T follicular helper cell (primary cell): ENCODE measurements at regions not wholly inside any gene's neighbourhood (a gene's known extent, or its start where the extent isn't known, plus 50 kb on each side); places are given as distances from the start of the nearest gene placed in this dataset.

Experiments used
- DNase-seq: peaks from one replicate; pipeline ENCODE4 v3.0.0-alpha.2; 2020; ENCODE audit warnings: low read depth

DNA sequence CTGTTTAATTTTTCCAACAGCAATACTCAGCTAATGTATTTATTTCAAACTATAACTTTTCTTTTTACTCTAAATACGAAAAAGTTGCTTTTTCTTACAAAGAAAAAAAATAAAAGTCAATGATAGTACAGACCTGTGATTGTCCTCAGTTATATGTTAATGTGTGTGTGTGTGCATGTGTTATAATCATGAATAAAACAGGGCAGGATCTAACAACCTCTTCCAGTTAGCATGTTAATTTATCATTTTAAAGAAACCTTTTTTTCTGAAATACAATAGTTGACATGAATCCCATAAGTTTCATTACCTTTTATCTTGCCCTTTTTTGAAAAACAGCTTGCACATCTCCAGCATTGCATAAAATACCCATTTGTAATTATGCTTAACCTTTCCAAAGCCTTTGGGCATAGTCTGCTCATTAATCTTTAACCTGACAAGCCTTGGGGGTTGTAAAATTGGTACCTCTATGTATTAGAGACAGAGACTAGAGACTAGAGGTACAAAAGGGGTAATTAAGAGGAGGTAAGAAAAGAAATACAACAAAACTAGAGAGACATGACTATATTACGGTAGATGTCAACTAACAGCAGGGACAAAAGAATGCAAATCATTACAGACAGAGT is 828.1 kb downstream of the OLFM4 start:
- no peak for DNase-seq

DNA sequence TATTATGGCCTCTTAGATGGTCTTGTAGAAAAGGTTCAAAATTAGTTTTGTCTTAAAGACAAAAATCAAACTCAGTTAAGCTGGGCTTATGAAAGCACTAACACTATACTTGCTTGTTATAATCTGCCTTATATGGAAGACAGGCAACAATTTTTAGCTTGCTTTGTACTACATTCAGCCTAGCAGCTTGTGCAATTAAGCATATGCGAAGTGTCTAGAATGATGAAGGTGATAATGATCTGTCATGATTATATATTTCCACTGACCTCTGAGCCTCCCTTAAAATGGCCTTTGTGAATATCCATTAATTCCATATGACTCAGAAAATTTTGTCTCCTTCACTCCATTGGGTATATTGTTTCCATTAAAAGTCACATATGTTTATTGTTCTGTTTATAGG is 834.9 kb downstream of the OLFM4 start:
- no peak for DNase-seq

DNA sequence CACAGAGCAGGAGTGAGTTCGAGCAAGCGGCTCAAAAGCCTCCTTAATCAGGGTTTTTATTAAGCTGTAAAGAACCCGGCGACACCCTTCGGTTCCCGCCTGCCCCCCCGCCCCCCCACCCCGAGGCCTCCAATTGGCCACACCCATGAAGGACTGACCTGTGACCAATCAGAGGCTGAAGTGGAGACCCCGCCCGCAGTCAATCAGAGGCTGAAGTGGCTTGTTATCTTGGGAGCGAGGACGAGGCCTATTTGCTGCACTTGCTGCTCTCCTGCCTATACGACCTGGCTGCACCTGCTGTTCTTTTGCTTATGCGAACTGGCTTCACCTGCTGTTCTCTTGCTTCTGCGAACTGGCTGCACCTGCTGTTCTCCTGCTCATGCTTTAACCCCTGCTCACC is 844.9 kb downstream of the OLFM4 start:
- no peak for DNase-seq

DNA sequence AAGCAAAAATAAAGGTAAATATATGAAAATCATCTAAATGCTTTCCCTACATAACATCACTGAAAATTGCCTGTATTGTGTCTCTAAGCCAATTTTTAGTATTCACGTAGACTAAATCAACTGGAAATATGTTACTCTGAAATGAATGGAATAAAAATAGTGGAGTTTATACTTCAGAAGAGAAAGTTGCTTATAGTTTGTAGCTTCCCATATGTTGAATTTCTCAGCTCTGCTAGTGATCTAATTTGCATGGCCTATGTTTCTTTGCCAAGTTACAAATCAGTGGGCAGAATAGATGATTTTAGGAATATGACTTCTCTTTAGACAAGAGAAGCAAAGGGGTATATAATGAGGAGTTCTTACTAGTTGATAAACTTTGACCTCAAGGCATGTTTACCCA is 850.2 kb downstream of the OLFM4 start:
- no peak for DNase-seq

DNA sequence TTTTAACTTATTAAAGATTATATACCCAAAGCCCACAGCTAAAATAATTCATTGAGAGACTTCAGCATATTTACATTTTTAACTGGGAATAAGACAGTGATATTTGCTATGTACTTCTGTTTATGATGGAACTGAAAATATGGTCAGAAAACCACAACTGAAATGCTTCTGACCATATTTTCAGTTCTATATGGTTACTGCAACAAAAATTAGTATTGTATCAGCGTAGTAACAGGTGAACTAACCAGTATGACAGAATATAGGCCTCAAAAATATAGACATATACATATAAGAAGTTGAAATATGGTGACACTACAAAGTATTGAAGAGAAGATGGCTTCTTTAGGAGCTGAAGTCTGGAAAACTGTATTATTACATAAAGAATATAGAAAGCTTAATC is 857.4 kb downstream of the OLFM4 start:
- DNase-seq: no peak

DNA sequence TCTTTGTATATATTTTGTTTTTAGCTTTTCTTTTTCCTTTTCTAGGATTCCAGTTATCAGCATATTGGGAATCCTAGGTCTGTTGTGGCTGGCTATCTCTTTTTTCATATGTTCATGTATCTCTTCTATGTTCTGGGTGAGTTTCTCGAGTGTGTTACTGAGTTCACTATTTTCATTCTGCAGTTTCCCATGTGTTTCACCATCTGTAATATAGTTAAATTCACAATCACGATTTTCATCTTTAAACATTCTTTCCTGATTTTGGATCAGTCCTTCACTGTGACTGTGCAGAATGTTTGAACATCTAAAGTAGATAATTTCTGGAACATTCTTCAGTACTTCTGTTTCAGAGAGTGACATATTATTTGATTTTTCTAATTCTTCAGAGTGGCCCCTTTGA is 862.1 kb downstream of the OLFM4 start:
- no peak for DNase-seq

DNA sequence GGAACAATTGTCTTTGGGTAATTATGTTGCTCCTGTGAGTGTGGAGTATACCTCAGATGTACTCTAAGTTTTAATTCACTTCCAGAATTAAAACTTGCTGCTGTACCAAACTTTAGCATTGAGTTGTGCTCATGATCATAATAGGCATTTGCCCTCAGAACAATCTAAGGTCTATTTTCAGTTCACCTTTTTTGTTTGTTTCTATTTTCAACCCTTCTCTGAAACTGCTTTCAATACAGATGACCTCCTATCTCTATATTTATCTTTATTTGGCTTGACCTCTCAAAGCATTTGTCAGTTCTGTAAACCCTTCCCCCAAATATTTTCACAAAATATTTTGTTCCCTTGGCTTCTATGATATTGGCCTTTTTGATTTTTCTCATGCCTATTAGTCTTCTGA is 873.0 kb downstream of the OLFM4 start:
- DNase-seq: no peak

DNA sequence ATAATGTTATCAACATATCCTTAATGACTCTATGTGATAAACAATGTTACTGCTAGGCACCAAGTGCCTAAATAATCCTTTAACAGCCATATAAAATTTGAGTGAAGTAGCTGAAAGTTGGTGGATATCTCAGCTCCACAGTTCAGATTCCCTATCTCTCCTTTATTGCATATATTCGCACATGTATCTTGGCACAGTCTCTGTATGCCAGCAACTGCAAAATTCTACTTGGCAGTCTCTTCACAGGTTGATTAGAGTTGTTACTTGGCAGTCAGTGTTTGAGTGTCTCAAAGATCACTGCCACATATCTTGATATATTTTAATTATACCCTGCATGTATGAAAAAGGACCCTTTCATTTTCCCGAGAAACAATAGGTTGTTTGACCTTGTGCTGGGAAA is 879.3 kb downstream of the OLFM4 start:
- no peak for DNase-seq

DNA sequence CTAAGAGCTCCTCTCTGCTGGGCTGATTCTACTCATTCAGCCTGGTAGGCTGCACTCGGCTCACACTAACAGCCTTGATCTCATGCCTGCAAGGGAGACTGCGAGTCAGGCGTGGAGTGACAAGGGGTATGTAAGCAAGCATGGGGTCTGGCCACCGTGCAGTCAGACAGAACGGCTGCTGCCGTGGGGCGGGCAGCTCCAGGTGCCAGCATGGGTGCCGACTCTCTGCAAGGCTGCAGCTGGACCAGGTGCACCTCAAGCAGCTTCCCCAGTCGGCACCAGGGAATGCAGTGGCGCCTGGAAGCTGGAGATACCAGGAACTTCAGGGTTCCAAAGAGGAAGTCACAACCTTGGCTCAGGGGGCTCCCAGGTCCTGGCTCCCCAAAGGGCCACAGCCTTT is 892.3 kb downstream of the OLFM4 start:
- no peak for DNase-seq

DNA sequence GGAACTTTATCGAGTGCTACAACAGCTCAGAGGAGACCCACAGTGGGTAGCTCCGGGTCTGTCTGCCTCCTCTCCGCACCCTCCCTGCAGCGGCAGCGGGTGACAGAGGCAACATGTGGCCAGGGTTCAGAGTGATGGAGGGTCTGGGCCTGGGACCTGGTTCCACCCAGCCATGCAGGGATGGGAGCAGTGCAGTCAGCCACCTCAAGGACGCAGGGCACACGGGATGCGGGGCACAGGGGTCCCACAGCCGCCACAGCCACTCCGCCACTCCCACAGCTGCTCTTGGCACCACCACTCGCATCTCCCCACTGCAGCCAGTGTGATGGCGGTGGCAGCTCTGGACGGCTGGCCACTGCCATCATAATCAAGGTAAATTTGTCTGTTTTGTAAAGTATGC is 892.9 kb downstream of the OLFM4 start:
- DNase-seq: no peak

DNA sequence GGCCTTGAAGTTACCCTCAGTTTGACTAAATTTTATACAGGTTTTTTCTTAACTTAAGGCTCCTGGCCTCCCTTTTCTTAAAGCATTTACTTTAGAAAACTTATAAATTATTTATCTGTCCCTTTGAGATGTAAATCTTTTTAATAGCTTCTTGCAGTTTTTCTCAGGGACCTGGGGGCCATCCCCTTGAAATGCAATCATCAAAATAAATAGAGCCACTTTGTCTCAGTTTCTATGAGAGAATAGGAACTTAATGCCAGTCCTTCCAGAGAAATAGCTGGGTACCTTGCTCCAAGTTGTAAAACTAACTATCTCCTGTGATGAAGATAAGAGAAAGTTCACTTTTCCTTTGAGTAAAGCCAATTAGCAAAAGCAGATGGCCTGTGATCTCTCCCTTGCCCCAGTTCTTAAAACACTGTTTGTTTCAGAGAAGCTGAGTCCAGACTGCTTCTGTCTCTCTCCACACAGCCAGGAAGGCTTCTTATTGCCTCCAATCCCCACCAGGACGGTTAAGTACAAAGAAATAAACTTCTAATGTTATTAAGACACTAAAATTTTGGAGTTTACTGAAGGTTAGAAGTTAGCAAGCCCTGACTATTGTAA is 913.1 kb downstream of the OLFM4 start:
- no peak for DNase-seq

DNA sequence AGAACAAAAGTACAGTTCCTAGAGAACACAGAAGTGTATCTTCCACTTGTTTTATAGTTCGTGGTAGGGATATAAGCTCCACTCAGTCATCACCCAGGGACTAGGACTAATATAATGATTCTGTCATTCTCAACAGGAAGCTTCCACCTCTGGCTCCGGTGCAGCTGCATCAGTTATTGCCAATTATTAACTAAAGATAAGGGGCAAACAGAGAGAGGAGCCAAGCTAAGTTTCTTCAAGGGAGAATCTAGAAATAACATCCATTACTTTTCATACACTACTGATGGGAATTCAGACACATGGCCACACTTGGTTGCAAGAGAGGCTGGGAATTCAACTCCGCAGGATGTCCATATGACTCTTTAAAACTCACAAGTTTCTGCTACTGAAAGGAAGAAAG is 917.9 kb downstream of the OLFM4 start:
- no peak for DNase-seq

DNA sequence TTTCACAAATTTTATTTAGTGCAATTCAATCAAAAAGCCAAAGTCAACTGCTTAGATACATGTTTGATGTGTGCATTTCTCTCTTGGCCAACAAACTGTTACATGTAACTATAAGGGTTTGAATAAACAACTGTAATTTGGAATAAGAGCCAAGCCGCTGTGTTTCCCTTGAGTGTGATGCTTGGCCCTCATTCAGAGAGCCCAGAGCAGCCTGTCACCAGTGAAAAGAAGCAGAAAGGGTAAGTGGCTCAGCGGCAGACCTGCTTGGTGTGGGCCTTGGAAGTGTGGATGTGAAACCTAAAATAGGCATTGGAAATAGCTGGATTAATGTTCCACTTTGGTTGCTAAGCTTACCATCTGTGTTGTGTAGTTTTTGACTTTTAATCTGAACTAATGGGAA is 924.6 kb downstream of the OLFM4 start:
- no peak for DNase-seq
